Endothelial cell of umbilical vein (primary cell): ENCODE measurements at regions not wholly inside any gene's neighbourhood (a gene's known extent, or its start where the extent isn't known, plus 50 kb on each side); places are given as distances from the start of the nearest gene placed in this dataset.

Source experiments
- BruUV-seq: library from RNA; stranded (reverse); fragments of 400-500 nt; replicated peaks from 2 replicates; lab custom pipeline; 2021; lab: Mats Ljungman, UMichigan
- CTCF ChIA-PET: fragments of 300-600, 350-600 bp; sonication (Branson Sonifier 250); formaldehyde crosslinking; loops from one replicate; lab custom pipeline; 2021; ENCODE audit warnings: antibody characterized with exemption, inconsistent platforms; lab: Charles Lee
- POLR2A ChIA-PET: fragments of 300-600, 350-600 bp; sonication (Branson Sonifier 250); formaldehyde crosslinking; loops from one replicate; lab custom pipeline; 2021; ENCODE audit warnings: antibody characterized with exemption, inconsistent platforms; lab: Charles Lee
- DNase-seq: peaks from one replicate; pipeline ENCODE4 v3.0.0-alpha.2; 2011; ENCODE audit warnings: low read depth, low spot score
- FAIRE-seq: peaks from 2 replicates; lab custom pipeline; 2011; peaks lifted over from hg19 to GRCh38; lab: Jason Lieb, UNC
- H2AFZ ChIP-seq: 2 replicates; pipeline ENCODE4 v1.6.0; 2012; ENCODE audit warnings: low read depth, low read length, control low read depth, inconsistent platforms
- H3K27ac ChIP-seq: 2 replicates; pipeline ENCODE4 v1.5.1; 2011; ENCODE audit warnings: low read depth, mild to moderate bottlenecking, control low read depth, low read length, moderate library complexity; ENCODE audit not compliant: insufficient read depth
- H3K27me3 ChIP-seq, 2 experiments: 2 replicates each; pipeline versions ENCODE4 v1.6.0 to v1.6.1; 2011; ENCODE audit warnings: low read length in 2 of 2, mixed read lengths in 1 of 2; ENCODE audit not compliant: control insufficient read depth in 2 of 2, insufficient read depth in 2 of 2
- H3K36me3 ChIP-seq, 2 experiments: 2 replicates in 1 of 2; 3 replicates in 1 of 2; pipeline ENCODE4 v1.5.1; 2011; ENCODE audit warnings: low read length in 2 of 2, mild to moderate bottlenecking in 1 of 2, moderate library complexity in 1 of 2; ENCODE audit not compliant: control insufficient read depth in 2 of 2, insufficient read depth in 2 of 2; ENCODE audit errors: extremely low read depth in 1 of 2
- H3K4me1 ChIP-seq: 3 replicates; pipeline ENCODE4 v1.5.1; 2011; ENCODE audit warnings: mild to moderate bottlenecking, low read length; ENCODE audit not compliant: control insufficient read depth, insufficient read depth; ENCODE audit errors: extremely low read depth
- H3K4me2 ChIP-seq: 2 replicates; pipeline ENCODE4 v1.6.1; 2011; ENCODE audit warnings: low read length, control low read depth, mixed read lengths; ENCODE audit not compliant: insufficient read depth
- H3K4me3 ChIP-seq, 3 experiments: fragments of 200-600 bp in 1 of 3; sonication (generic), shearing (Covaris generic) in 1 of 3; replicated peaks in 1 of 3; 2 replicates each; pipeline ENCODE4 v1.5.1; 2011 to 2016; ENCODE audit warnings: control low read depth in 3 of 3, low read length in 3 of 3, mild to moderate bottlenecking in 2 of 3, inconsistent platforms in 1 of 3, low read depth in 1 of 3, moderate library complexity in 1 of 3; ENCODE audit not compliant: insufficient read depth in 1 of 3
- H3K79me2 ChIP-seq: 2 replicates; pipeline ENCODE4 v1.6.0; 2012; ENCODE audit warnings: low read length, inconsistent platforms; ENCODE audit not compliant: control insufficient read depth, insufficient read depth
- H3K9ac ChIP-seq: replicated peaks from 2 replicates; pipeline ENCODE3; 2011; ENCODE audit warnings: low read length, control low read depth; ENCODE audit not compliant: insufficient read depth; ENCODE audit errors: extremely low read depth
- H3K9me1 ChIP-seq: replicated peaks from 3 replicates; pipeline ENCODE4 v1.6.0; 2011; ENCODE audit warnings: mild to moderate bottlenecking, low read length; ENCODE audit not compliant: control insufficient read depth, insufficient read depth; ENCODE audit errors: extremely low read depth
- H3K9me3 ChIP-seq: replicated peaks from 2 replicates; pipeline ENCODE4 v1.5.1; 2012; ENCODE audit warnings: low read length, inconsistent platforms; ENCODE audit not compliant: control insufficient read depth, insufficient read depth
- H4K20me1 ChIP-seq: replicated peaks from 2 replicates; pipeline ENCODE3; 2011; ENCODE audit warnings: mild to moderate bottlenecking, low read length; ENCODE audit not compliant: control insufficient read depth, insufficient read depth; ENCODE audit errors: extremely low read depth
- CTCF ChIP-seq, 2 donors: IDR thresholded peaks; 1 replicate in 1 of 2; 2 replicates in 1 of 2; pipeline ENCODE4 v1.5.1; 2011; ENCODE audit warnings: low read length in 2 of 2, mild to moderate bottlenecking in 2 of 2, moderate library complexity in 2 of 2, control low read depth in 1 of 2, inconsistent platforms in 1 of 2, low read depth in 1 of 2; ENCODE audit not compliant: insufficient read depth in 1 of 2; ENCODE audit errors: extremely low read depth in 1 of 2
- EZH2 ChIP-seq: IDR thresholded peaks from 2 replicates; pipeline ENCODE4 v1.6.1; 2012; ENCODE audit warnings: borderline replicate concordance, low read depth, mild to moderate bottlenecking, moderate library complexity, low read length, inconsistent platforms; ENCODE audit not compliant: severe bottlenecking
- FOS ChIP-seq: IDR thresholded peaks from 2 replicates; pipeline ENCODE4 v1.6.1; 2011; ENCODE audit warnings: mild to moderate bottlenecking, low read length, moderate library complexity, borderline replicate concordance; ENCODE audit not compliant: insufficient read depth
- GATA2 ChIP-seq: IDR thresholded peaks from 2 replicates; pipeline ENCODE4 v1.7.0; 2011; ENCODE audit warnings: low read depth, mild to moderate bottlenecking, moderate library complexity, mixed read lengths, low read length; ENCODE audit not compliant: insufficient read length, insufficient read depth
- JUN ChIP-seq: IDR thresholded peaks from 2 replicates; pipeline ENCODE4 v1.6.1; 2011; ENCODE audit warnings: borderline replicate concordance, low read depth; ENCODE audit not compliant: insufficient read length, insufficient read depth
- MYC ChIP-seq: IDR thresholded peaks from one replicate; pipeline ENCODE4 v1.6.1; 2011; ENCODE audit warnings: mild to moderate bottlenecking, low read depth, low read length
- POLR2A ChIP-seq: IDR thresholded peaks from 2 replicates; pipeline ENCODE4 v1.6.1; 2012; ENCODE audit warnings: low read depth, mild to moderate bottlenecking, control low read depth, low read length
- POLR2AphosphoS5 ChIP-seq: IDR thresholded peaks from 2 replicates; pipeline ENCODE4 v1.6.1; 2012; ENCODE audit warnings: low read depth, mild to moderate bottlenecking, control low read depth, low read length, moderate library complexity; ENCODE audit not compliant: insufficient read depth
- dilution Hi-C: fragments of 300-500 bp; cut with MboI; formaldehyde crosslinking; loops from one replicate; pipeline ENCODE4 v1.15.0; 2019; ENCODE audit warnings: low sequenced_read_pairs; ENCODE audit not compliant: extremely low pct_ligation_motif_present
- intact Hi-C: fragments of 100-400 bp; cut with micrococcal nuclease; formaldehyde crosslinking; loops from one replicate; pipeline ENCODE4 v1.10.0; 2022
- TF ChIP-seq, protein P1 (sequence below): IDR thresholded peaks from 2 replicates; pipeline ENCODE4 v1.6.1; 2011; ENCODE audit not compliant: insufficient read depth, insufficient read length

GRCh38 chr12:88977115-88977514, 375.2 kb downstream of the DUSP6 start:
- H2AFZ ChIP-seq, result no peak overlapping the region
- H3K4me3 ChIP-seq, result no peak overlapping the region
- no peaks in the 10 kb centered on the region for H3K27me3 ChIP-seq
- H3K4me2 ChIP-seq, result no peak overlapping the region
- H3K9me1 ChIP-seq, result no peaks in the 10 kb centered on the region
- dilution Hi-C loops, result no loop called here
- DNase-seq (no peak), FAIRE-seq (no peak)
- ChIA-PET CTCF (no interaction called here), POLR2A (no interaction called here)
- BruUV-seq, result no TSS peak
- H3K27ac ChIP-seq, result no peak overlapping the region
- H3K36me3 ChIP-seq, result no peaks in the 10 kb centered on the region
- H3K4me1 ChIP-seq, result no peaks in the 10 kb centered on the region
- intact Hi-C loops, result no loop called here
- no peaks in the 10 kb centered on the region for H3K9me3 ChIP-seq
- H4K20me1 ChIP-seq, result no peaks in the 10 kb centered on the region
- no peak overlapping the region for H3K9ac ChIP-seq
- H3K79me2 ChIP-seq, result no peaks in the 10 kb centered on the region
- no peak for TF ChIP-seq MYC
- no peak for TF ChIP-seq JUN
- TF ChIP-seq CTCF (IDR thresholded peaks at IDR 0.05; ENCODE audit: extremely low read depth in 1 of 2, insufficient read depth in 1 of 2, low read depth in 1 of 2, low read length in 2 of 2), result no peak
- TF ChIP-seq FOS, result no peak
- TF ChIP-seq POLR2AphosphoS5, result no peak
- TF ChIP-seq POLR2A, result no peak
- no peak for TF ChIP-seq GATA2
- TF ChIP-seq EZH2, result no peak
- TF ChIP-seq, protein P1, sequence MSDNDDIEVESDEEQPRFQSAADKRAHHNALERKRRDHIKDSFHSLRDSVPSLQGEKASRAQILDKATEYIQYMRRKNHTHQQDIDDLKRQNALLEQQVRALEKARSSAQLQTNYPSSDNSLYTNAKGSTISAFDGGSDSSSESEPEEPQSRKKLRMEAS, result no peak
